K562 (cell line): ENCODE measurements at regions not wholly inside any gene's neighbourhood (a gene's known extent, or its start where the extent isn't known, plus 50 kb on each side); places are given as distances from the start of the nearest gene placed in this dataset.

Source experiments
- ASH1L ChIP-seq: fragments of 450-650 bp; IDR thresholded peaks from 2 replicates; pipeline ENCODE4 v1.6.1; 2018; ENCODE audit warnings: borderline replicate concordance, mild to moderate bottlenecking, low read depth; ENCODE audit not compliant: partially characterized antibody
- RBM14 ChIP-seq: fragments of 200-400 bp; formaldehyde crosslinking; IDR thresholded peaks from 2 replicates; pipeline ENCODE4 v1.6.1; 2018; ENCODE audit warnings: low read depth, mild to moderate bottlenecking, low read length, moderate library complexity, borderline replicate concordance; ENCODE audit not compliant: insufficient read depth
- RNF2 ChIP-seq: sonication (generic); IDR thresholded peaks from 2 replicates; pipeline ENCODE4 v1.6.1; 2016
- SRSF1 ChIP-seq: fragments of 200-400 bp; formaldehyde crosslinking; IDR thresholded peaks from 2 replicates; pipeline ENCODE4 v1.6.1; 2017; ENCODE audit warnings: mild to moderate bottlenecking, low read depth, low read length, moderate library complexity
- ZEB2 ChIP-seq: fragments of 450-650 bp; IDR thresholded peaks from 2 replicates; pipeline ENCODE4 v1.6.1; 2016
- ZNF143 ChIP-seq: sonication (generic); formaldehyde crosslinking; IDR thresholded peaks from 2 replicates; pipeline ENCODE4 v1.9.0; 2022; ENCODE audit warnings: mild to moderate bottlenecking, missing genetic modification reagents
- ZNF23 ChIP-seq: fragments of 250-450 bp; sonication (Bioruptor Pico); IDR thresholded peaks from 2 replicates; pipeline ENCODE4 v1.4.0; 2020; ENCODE audit warnings: mild to moderate bottlenecking
- ZNF407 ChIP-seq: fragments of 450-650 bp; IDR thresholded peaks from 2 replicates; pipeline ENCODE4 v1.6.1; 2016; ENCODE audit warnings: low read depth
- ZNF780A ChIP-seq: fragments of 250-450 bp; sonication (Bioruptor Pico); IDR thresholded peaks from 2 replicates; pipeline ENCODE4 v1.5.0; 2021; ENCODE audit warnings: mild to moderate bottlenecking

DNA sequence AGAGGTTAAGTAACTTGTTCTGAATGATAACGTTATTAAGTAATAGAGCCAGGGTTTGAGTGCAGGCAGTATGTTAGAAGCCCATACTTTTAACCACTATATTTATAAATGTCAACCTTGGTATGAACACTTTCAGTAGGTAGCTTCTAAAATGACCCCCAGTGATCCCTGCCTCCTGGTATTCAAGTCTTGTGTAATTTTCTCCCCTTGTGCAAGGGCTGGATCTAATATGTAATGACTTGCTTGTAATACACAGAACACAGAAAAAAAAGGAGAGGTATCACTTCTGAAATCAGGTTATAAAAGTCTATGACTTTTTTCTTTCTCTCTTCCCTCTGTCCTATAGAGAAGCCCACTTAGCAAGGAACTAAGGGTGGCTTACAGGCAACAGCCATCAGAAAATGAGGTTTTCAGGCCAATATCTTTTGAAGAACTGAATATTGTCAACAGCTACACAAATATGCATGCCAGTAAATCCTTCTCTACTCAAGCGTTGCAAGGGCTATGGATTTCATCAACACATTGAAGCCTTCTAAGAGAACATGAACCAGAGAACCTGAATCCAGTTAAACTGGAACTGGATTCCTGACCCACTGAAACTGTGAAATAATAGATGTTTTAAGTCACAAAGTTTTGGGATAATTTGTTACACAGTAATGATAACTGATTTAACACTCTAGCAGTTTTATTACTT lies 712.3 kb downstream of the METTL15 start (continued):
- TF ChIP-seq ZNF407: no peak
- no peak for TF ChIP-seq ZNF23 (CRISPR knock-in tag)
- no peak for TF ChIP-seq ASH1L
- TF ChIP-seq SRSF1: no peak
- no peak for TF ChIP-seq ZNF143
- no peak for TF ChIP-seq RNF2
- TF ChIP-seq ZNF780A (CRISPR knock-in tag): no peak
- TF ChIP-seq RBM14: no peak
- no peak for TF ChIP-seq ZEB2
